HCT116 (cell line): ENCODE measurements at regions not wholly inside any gene's neighbourhood (a gene's known extent, or its start where the extent isn't known, plus 50 kb on each side); places are given as distances from the start of the nearest gene placed in this dataset.

Source experiments
- ATAC-seq: fragments of 200-7000 bp; cut with Tn5 transposase; 2 replicates; pipeline ENCODE4 v1.9.1; 2020; ENCODE audit warnings: mild to moderate bottlenecking, moderate library complexity
- BruUV-seq: library from RNA; stranded (reverse); fragments of 400-500 nt; replicated peaks from 2 replicates; lab custom pipeline; 2021; lab: Mats Ljungman, UMichigan
- CTCF ChIA-PET: fragments of 300-600 bp; sonication (Branson Sonifier 250); formaldehyde crosslinking; loops from one replicate; lab custom pipeline; 2021; ENCODE audit warnings: antibody characterized with exemption; lab: Charles Lee
- POLR2A ChIA-PET: fragments of 300-600, 350-600 bp; sonication (Branson Sonifier 250); formaldehyde crosslinking; loops from one replicate; lab custom pipeline; 2021; ENCODE audit warnings: antibody characterized with exemption; lab: Charles Lee
- RAD21 ChIA-PET, 2 experiments: fragments of 300-600 bp; sonication (Branson Sonifier 250); formaldehyde crosslinking; loops; one replicate each; lab custom pipeline; 2023; ENCODE audit warnings: low total read pairs in 2 of 2; ENCODE audit not compliant: uncharacterized antibody in 2 of 2, unreplicated experiment in 2 of 2, low non-redundant PET in 1 of 2; lab: Charles Lee
- DNase-seq: peaks from one replicate; pipeline ENCODE4 v3.0.0-alpha.2; 2010; ENCODE audit warnings: low read depth, low spot score
- H2AFZ ChIP-seq: fragments of 200-600 bp; shearing (Covaris generic), sonication (generic); 2 replicates; pipeline ENCODE4 v1.6.1; 2017; ENCODE audit warnings: low read depth, mixed run types, mixed read lengths, antibody characterized with exemption, low read length; ENCODE audit not compliant: poor library complexity, severe bottlenecking
- H3K27ac ChIP-seq: 2 replicates; pipeline ENCODE4 v1.5.1; 2012; ENCODE audit warnings: low read depth, low read length
- H3K27me3 ChIP-seq: fragments of 200-600 bp; sonication (generic); 2 replicates; pipeline ENCODE4 v1.6.1; 2016; ENCODE audit warnings: mixed run types, low read length, mixed read lengths; ENCODE audit not compliant: insufficient read depth
- H3K36me3 ChIP-seq, 2 experiments: fragments of 200-500 bp in 1 of 2; fragments of 200-600 bp in 1 of 2; sonication (Bioruptor generic) in 1 of 2; sonication (generic) in 1 of 2; 2 replicates each; pipeline versions ENCODE4 v1.5.1 to v1.6.1; 2014 to 2016; ENCODE audit warnings: low read length in 2 of 2, inconsistent platforms in 1 of 2, mixed read lengths in 1 of 2, mixed run types in 1 of 2; ENCODE audit not compliant: insufficient read depth in 2 of 2, control insufficient read depth in 1 of 2
- H3K4me1 ChIP-seq, 2 experiments: fragments of 200-600 bp in 1 of 2; sonication (generic) in 1 of 2; 2 replicates each; pipeline versions ENCODE4 v1.5.1 to v1.6.1; 2012 to 2017; ENCODE audit warnings: low read length in 2 of 2, inconsistent platforms in 1 of 2, mild to moderate bottlenecking in 1 of 2, mixed read lengths in 1 of 2, mixed run types in 1 of 2, moderate library complexity in 1 of 2; ENCODE audit not compliant: insufficient read depth in 2 of 2, control insufficient read depth in 1 of 2
- H3K4me2 ChIP-seq: fragments of 200-600 bp; sonication (generic); 2 replicates; pipeline ENCODE4 v1.6.1; 2017; ENCODE audit warnings: mixed run types, low read length, mixed read lengths
- H3K4me3 ChIP-seq, 2 experiments: fragments of 200-600 bp in 1 of 2; sonication (generic) in 1 of 2; replicated peaks in 1 of 2; 2 replicates each; pipeline ENCODE4 v1.5.1; 2011 to 2016; ENCODE audit warnings: low read length in 2 of 2, control low read depth in 1 of 2, low read depth in 1 of 2, mild to moderate bottlenecking in 1 of 2, mixed read lengths in 1 of 2, mixed run types in 1 of 2
- H3K79me2 ChIP-seq: fragments of 200-600 bp; sonication (generic); 2 replicates; pipeline ENCODE4 v1.6.1; 2017; ENCODE audit warnings: mild to moderate bottlenecking, mixed run types, low read length, moderate library complexity, mixed read lengths; ENCODE audit not compliant: insufficient read depth
- H3K9ac ChIP-seq: fragments of 200-600 bp; sonication (generic); 2 replicates; pipeline ENCODE4 v1.6.1; 2016; ENCODE audit warnings: low read length, mixed read lengths
- H3K9me2 ChIP-seq: fragments of 200-600 bp; sonication (generic), shearing (Covaris generic); 2 replicates; pipeline ENCODE4 v1.6.1; 2017; ENCODE audit warnings: mixed run types, mild to moderate bottlenecking, moderate library complexity; ENCODE audit not compliant: insufficient read depth
- H3K9me3 ChIP-seq, 2 experiments: fragments of 200-500 bp in 1 of 2; fragments of 200-600 bp in 1 of 2; sonication (Bioruptor generic) in 1 of 2; sonication (generic) in 1 of 2; 2 replicates each; pipeline ENCODE4 v1.6.1; 2014 to 2017; ENCODE audit warnings: low read length in 2 of 2, mixed read lengths in 2 of 2, inconsistent platforms in 1 of 2, low read depth in 1 of 2, mild to moderate bottlenecking in 1 of 2, mixed run types in 1 of 2, moderate library complexity in 1 of 2; ENCODE audit not compliant: control insufficient read depth in 1 of 2, insufficient read depth in 1 of 2
- H4K20me1 ChIP-seq: fragments of 200-600 bp; sonication (generic), shearing (Covaris generic); 2 replicates; pipeline ENCODE4 v1.6.1; 2017; ENCODE audit warnings: mixed run types, mild to moderate bottlenecking, moderate library complexity; ENCODE audit not compliant: insufficient read depth
- EZH2 ChIP-seq: fragments of 200-600 bp; sonication (generic); IDR thresholded peaks from 2 replicates; pipeline ENCODE4 v1.6.1; 2017; ENCODE audit warnings: antibody characterized with exemption, mixed run types
- EZH2phosphoT487 ChIP-seq: fragments of 200-600 bp; IDR thresholded peaks from 2 replicates; pipeline ENCODE4 v1.6.1; 2018; ENCODE audit warnings: antibody characterized with exemption, borderline replicate concordance
- intact Hi-C: fragments of 100-400 bp; cut with micrococcal nuclease; formaldehyde crosslinking; loops from 2 replicates; pipeline ENCODE4 v1.10.0; 2022
- TF ChIP-seq, protein P1 (sequence below): IDR thresholded peaks from 2 replicates; pipeline ENCODE4 v1.6.1; 2012
- TF ChIP-seq, protein P2 (sequence below), 3 experiments: fragments of 200-600 bp in 1 of 3; sonication (generic) in 1 of 3; IDR thresholded peaks in 2 of 3; conservative IDR thresholded peaks in 1 of 3; 2 replicates each; pipeline ENCODE4 v1.5.1; 2012 to 2017; ENCODE audit warnings: low read depth in 2 of 3, low read length in 2 of 3, antibody characterized with exemption in 1 of 3, borderline replicate concordance in 1 of 3, control low read depth in 1 of 3, mild to moderate bottlenecking in 1 of 3, mixed read lengths in 1 of 3, mixed run types in 1 of 3, moderate library complexity in 1 of 3; ENCODE audit not compliant: insufficient read depth in 1 of 3

DNA sequence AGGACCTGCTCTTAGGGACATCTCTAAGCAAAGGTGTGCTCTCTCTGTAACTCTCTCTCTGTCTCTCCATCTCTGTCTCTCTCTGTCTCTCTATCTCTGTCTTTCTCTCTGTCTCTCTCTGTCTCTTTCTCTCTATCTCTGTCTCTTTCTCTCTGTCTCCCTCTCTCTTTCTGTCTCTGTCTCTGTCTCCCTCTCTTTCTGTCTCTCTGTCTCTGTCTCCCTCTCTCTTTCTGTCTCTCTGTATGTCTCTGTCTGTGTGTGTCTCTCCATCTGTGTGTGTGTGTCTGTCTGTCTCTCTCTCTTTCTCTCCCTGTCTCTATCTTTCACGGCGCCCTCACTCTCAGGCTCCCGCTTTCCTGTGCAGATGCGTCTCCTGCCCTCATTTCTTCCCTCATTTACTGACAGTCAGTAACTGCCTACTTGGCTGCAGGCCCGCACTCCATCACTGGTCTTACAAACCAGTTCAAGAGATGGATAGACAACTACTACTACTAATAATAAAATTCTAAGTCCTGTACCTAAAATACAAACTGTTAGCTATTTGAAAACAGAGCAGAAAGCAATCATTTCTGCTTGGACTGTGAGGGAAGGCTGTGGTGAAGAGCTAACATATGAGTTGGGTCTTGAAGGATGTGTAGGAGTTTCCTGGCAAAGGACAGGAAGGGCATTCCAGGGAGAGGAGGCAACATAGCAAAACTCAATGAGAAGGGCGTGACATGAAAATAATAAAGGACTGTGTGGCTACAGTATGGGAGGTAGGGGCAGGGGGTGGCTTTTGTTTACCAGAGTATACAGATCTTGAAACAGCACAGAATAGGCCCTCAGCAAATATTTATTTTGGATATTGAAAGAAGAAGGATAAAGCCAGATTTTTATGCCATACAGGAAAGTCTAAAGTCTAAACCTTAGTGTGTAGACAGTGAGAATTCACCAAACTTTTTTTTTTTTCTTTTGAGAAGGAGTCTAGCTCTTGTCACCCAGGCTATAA lies 67.8 kb upstream of the TAB2 start:
- no peak for DNase-seq
- CTCF ChIA-PET: no interaction called here
- intact Hi-C loops: no loop called here

More for the DNA sequence above, 67.8 kb upstream of the TAB2 start:
- Histone ChIP-seq H3K9me3 (no peaks in the 10 kb centered on the region), H3K4me1 (peaks cover 11 to 15% of the 10 kb centered on the region in 2 experiments; a peak in 3 of 4 replicates), H3K9ac (no peak overlapping the region), H3K9me2 (no peaks in the 10 kb centered on the region), H4K20me1 (no peaks in the 10 kb centered on the region), H2AFZ (peak overlapping the region; percentile 23), H3K27ac (no peak overlapping the region), H3K36me3 (no peaks in the 10 kb centered on the region), H3K4me2 (no peak overlapping the region), H3K4me3 (no peak overlapping the region), H3K27me3 (no peaks in the 10 kb centered on the region), H3K79me2 (no peaks in the 10 kb centered on the region)
- RAD21 ChIA-PET: no interaction called here
- ATAC-seq: no peak
- no TSS peak for BruUV-seq
- POLR2A ChIA-PET: no interaction called here
- TF ChIP-seq, protein P1, sequence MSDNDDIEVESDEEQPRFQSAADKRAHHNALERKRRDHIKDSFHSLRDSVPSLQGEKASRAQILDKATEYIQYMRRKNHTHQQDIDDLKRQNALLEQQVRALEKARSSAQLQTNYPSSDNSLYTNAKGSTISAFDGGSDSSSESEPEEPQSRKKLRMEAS: 0 out of 2 replicates have a peak, but pooled peaks have one; percentile 9
- TF ChIP-seq EZH2phosphoT487 (no peak), EZH2 (no peak)
- TF ChIP-seq, protein P2, sequence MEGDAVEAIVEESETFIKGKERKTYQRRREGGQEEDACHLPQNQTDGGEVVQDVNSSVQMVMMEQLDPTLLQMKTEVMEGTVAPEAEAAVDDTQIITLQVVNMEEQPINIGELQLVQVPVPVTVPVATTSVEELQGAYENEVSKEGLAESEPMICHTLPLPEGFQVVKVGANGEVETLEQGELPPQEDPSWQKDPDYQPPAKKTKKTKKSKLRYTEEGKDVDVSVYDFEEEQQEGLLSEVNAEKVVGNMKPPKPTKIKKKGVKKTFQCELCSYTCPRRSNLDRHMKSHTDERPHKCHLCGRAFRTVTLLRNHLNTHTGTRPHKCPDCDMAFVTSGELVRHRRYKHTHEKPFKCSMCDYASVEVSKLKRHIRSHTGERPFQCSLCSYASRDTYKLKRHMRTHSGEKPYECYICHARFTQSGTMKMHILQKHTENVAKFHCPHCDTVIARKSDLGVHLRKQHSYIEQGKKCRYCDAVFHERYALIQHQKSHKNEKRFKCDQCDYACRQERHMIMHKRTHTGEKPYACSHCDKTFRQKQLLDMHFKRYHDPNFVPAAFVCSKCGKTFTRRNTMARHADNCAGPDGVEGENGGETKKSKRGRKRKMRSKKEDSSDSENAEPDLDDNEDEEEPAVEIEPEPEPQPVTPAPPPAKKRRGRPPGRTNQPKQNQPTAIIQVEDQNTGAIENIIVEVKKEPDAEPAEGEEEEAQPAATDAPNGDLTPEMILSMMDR (IDR thresholded peaks at IDR 0.05 in 2 of 3, conservative IDR thresholded peaks at IDR 0.05 in 1 of 3; ENCODE audit: borderline replicate concordance in 1 of 3, insufficient read depth in 1 of 3, low read depth in 2 of 3, low read length in 2 of 3): no peak
